Tibial nerve (tissue), 4 donors: ENCODE measurements at regions not wholly inside any gene's neighbourhood (a gene's known extent, or its start where the extent isn't known, plus 50 kb on each side); places are given as distances from the start of the nearest gene placed in this dataset.

Source experiments
- CTCF ChIP-seq, 5 experiments: fragments of 200-600 bp in 3 of 5; fragments of 450-650 bp in 2 of 5; sonication (generic) in 3 of 5; IDR thresholded peaks; one replicate each; pipeline ENCODE4 v1.5.1; 2016 to 2019; ENCODE audit warnings: antibody characterized with exemption in 5 of 5, mild to moderate bottlenecking in 3 of 5, moderate library complexity in 2 of 5
- EP300 ChIP-seq, 2 donors: sonication (generic); formaldehyde crosslinking; IDR thresholded peaks; one replicate each; pipeline ENCODE4 v1.6.1; 2017; ENCODE audit warnings: antibody characterized with exemption in 2 of 2, mild to moderate bottlenecking in 1 of 2
- POLR2A ChIP-seq, 2 donors: fragments of 450-650 bp; IDR thresholded peaks; one replicate each; pipeline ENCODE4 v1.6.1; 2017; ENCODE audit warnings: antibody characterized with exemption in 2 of 2, mild to moderate bottlenecking in 2 of 2, moderate library complexity in 2 of 2

- TF ChIP-seq POLR2A (IDR thresholded peaks at IDR 0.05) = no peak
- no peak for TF ChIP-seq CTCF (IDR thresholded peaks at IDR 0.05)
- no peak for TF ChIP-seq EP300 (IDR thresholded peaks at IDR 0.05)
Measured at GRCh38 chr4:127209580-127210095, 423.1 kb upstream of the INTU start.
